Neural progenitor cell (in vitro differentiated cells): ENCODE measurements at regions not wholly inside any gene's neighbourhood (a gene's known extent, or its start where the extent isn't known, plus 50 kb on each side); places are given as distances from the start of the nearest gene placed in this dataset.

ENCODE experiments used
- DNase-seq: peaks from one replicate; pipeline ENCODE4 v3.0.0-alpha.2; 2016; ENCODE audit warnings: low spot score
- H2AFZ ChIP-seq: fragments of 200-600 bp; sonication (generic); replicated peaks from 2 replicates; pipeline ENCODE4 v1.6.1; 2016; ENCODE audit warnings: antibody characterized with exemption
- H3F3A ChIP-seq: fragments of 200-600 bp; sonication (generic); 2 replicates; pipeline ENCODE4 v1.6.1; 2016; ENCODE audit warnings: antibody characterized with exemption, low read depth
- H3K27ac ChIP-seq: fragments of 200-600 bp; sonication (generic); 2 replicates; pipeline ENCODE4 v1.5.1; 2016; ENCODE audit warnings: mild to moderate bottlenecking
- H3K27me3 ChIP-seq: fragments of 200-600 bp; sonication (generic); 2 replicates; pipeline ENCODE4 v1.6.1; 2016; ENCODE audit warnings: mild to moderate bottlenecking, moderate library complexity
- H3K36me3 ChIP-seq: fragments of 200-600 bp; sonication (generic); 2 replicates; pipeline ENCODE4 v1.5.1; 2016
- H3K4me1 ChIP-seq: fragments of 200-600 bp; sonication (generic); 2 replicates; pipeline ENCODE4 v1.6.1; 2016; ENCODE audit warnings: mixed run types
- H3K4me2 ChIP-seq: fragments of 200-600 bp; sonication (generic); 2 replicates; pipeline ENCODE4 v1.6.1; 2016
- H3K4me3 ChIP-seq: fragments of 200-600 bp; sonication (generic); 2 replicates; pipeline ENCODE4 v1.5.1; 2016
- H3K79me2 ChIP-seq: fragments of 200-600 bp; sonication (generic); 2 replicates; pipeline ENCODE4 v1.6.1; 2016; ENCODE audit warnings: low read depth
- H3K9ac ChIP-seq: fragments of 200-600 bp; sonication (generic); 2 replicates; pipeline ENCODE4 v1.6.1; 2016
- H3K9me3 ChIP-seq: fragments of 200-600 bp; sonication (generic); 2 replicates; pipeline ENCODE4 v1.5.1; 2016; ENCODE audit warnings: low read depth
- H4K20me1 ChIP-seq: fragments of 200-600 bp; sonication (generic); 2 replicates; pipeline ENCODE4 v1.6.1; 2016; ENCODE audit warnings: low read depth
- H3K27ac Mint-ChIP-seq: 3 replicates; pipeline ENCODE4 v1.8.0; 2021; ENCODE audit warnings: mixed read lengths
- H3K27me3 Mint-ChIP-seq: 2 replicates; pipeline ENCODE4 v1.8.0; 2022; ENCODE audit warnings: low read depth, mild to moderate bottlenecking, inconsistent platforms, moderate library complexity, mixed read lengths; ENCODE audit not compliant: insufficient read depth
- H3K36me3 Mint-ChIP-seq: 3 replicates; pipeline ENCODE4 v1.8.0; 2021; ENCODE audit warnings: mixed read lengths
- H3K4me1 Mint-ChIP-seq: 3 replicates; pipeline ENCODE4 v1.8.0; 2021; ENCODE audit warnings: mixed read lengths
- H3K4me3 Mint-ChIP-seq: 3 replicates; pipeline ENCODE4 v1.8.0; 2021; ENCODE audit warnings: mild to moderate bottlenecking, moderate library complexity, mixed read lengths
- H3K9me3 Mint-ChIP-seq: 3 replicates; pipeline ENCODE4 v1.8.0; 2020; ENCODE audit warnings: mixed read lengths
- EZH2 ChIP-seq: fragments of 200-600 bp; sonication (generic); IDR thresholded peaks from 2 replicates; pipeline ENCODE4 v1.6.1; 2017; ENCODE audit warnings: antibody characterized with exemption, mild to moderate bottlenecking, moderate library complexity
- EZH2phosphoT487 ChIP-seq: fragments of 200-600 bp; sonication (generic); IDR thresholded peaks from 2 replicates; pipeline ENCODE4 v1.6.1; 2017; ENCODE audit warnings: antibody characterized with exemption
- TF ChIP-seq, protein P1 (sequence below): fragments of 200-600 bp; sonication (generic); IDR thresholded peaks from 2 replicates; pipeline ENCODE4 v1.5.1; 2017; ENCODE audit warnings: antibody characterized with exemption, mild to moderate bottlenecking

GRCh38 chr5:105659396-105659795 is 2011.3 kb downstream of the EFNA5 start:
- H3K79me2 ChIP-seq = no peaks in the 10 kb centered on the region
- no peaks in the 10 kb centered on the region for H3K36me3 ChIP-seq
- H3K4me3 ChIP-seq = no peak overlapping the region
- H3K9me3 ChIP-seq = no peaks in the 10 kb centered on the region
- H4K20me1 ChIP-seq = no peaks in the 10 kb centered on the region
- no peak overlapping the region for H3K9ac ChIP-seq
- peaks cover 9% of the 10 kb centered on the region for H3K4me1 ChIP-seq
- no peak overlapping the region for H3K27ac ChIP-seq
- no peak overlapping the region for H3K27ac Mint-ChIP-seq
- H3K36me3 Mint-ChIP-seq = no peaks in the 10 kb centered on the region
- peaks cover 5% of the 10 kb centered on the region for H3K4me1 Mint-ChIP-seq
- H3K4me2 ChIP-seq = no peak overlapping the region
- H3K9me3 Mint-ChIP-seq = no peaks in the 10 kb centered on the region
- no peaks in the 10 kb centered on the region for H3F3A ChIP-seq
- peak; percentile 52 for DNase-seq
- H3K4me3 Mint-ChIP-seq = no peak overlapping the region
- no peaks in the 10 kb centered on the region for H3K27me3 ChIP-seq
- H2AFZ ChIP-seq = no peak overlapping the region
- TF ChIP-seq, protein P1, sequence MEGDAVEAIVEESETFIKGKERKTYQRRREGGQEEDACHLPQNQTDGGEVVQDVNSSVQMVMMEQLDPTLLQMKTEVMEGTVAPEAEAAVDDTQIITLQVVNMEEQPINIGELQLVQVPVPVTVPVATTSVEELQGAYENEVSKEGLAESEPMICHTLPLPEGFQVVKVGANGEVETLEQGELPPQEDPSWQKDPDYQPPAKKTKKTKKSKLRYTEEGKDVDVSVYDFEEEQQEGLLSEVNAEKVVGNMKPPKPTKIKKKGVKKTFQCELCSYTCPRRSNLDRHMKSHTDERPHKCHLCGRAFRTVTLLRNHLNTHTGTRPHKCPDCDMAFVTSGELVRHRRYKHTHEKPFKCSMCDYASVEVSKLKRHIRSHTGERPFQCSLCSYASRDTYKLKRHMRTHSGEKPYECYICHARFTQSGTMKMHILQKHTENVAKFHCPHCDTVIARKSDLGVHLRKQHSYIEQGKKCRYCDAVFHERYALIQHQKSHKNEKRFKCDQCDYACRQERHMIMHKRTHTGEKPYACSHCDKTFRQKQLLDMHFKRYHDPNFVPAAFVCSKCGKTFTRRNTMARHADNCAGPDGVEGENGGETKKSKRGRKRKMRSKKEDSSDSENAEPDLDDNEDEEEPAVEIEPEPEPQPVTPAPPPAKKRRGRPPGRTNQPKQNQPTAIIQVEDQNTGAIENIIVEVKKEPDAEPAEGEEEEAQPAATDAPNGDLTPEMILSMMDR = no peak
- TF ChIP-seq EZH2 (no peak), EZH2phosphoT487 (no peak)
- no peaks in the 10 kb centered on the region for H3K27me3 Mint-ChIP-seq

DNA sequence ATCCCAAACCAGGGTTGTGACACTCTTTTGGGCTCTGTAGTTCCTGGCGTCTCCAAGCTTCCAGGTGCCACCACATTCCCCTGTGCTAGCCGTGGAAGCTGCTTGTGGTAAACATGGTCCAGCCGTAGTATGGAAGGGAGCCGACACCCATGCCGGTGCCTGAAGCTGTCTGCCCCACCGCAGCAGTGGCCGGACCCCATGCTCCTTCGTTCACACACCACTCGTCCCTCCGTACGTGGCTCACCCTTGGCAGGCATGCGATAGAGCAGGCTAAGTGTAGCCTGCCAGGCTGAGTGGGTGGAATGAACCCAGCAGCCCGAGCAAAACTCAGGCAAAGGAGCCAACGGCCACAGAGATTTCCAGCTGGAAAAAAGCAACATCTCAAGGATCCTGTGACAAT is 2030.4 kb downstream of the EFNA5 start:
- Mint-ChIP-seq H3K4me1 (peaks cover 3% of the 10 kb centered on the region), H3K27me3 (no peaks in the 10 kb centered on the region), H3K27ac (no peak overlapping the region), H3K4me3 (no peak overlapping the region), H3K36me3 (no peaks in the 10 kb centered on the region), H3K9me3 (peaks cover 4% of the 10 kb centered on the region)
- no peak for DNase-seq
- Histone ChIP-seq H3K4me3 (no peak overlapping the region), H3K9me3 (no peaks in the 10 kb centered on the region), H3K4me2 (no peak overlapping the region), H3K4me1 (peaks cover 11% of the 10 kb centered on the region), H3K36me3 (no peaks in the 10 kb centered on the region), H4K20me1 (no peaks in the 10 kb centered on the region), H3K27ac (no peak overlapping the region), H3K27me3 (no peaks in the 10 kb centered on the region), H3K9ac (no peak overlapping the region), H2AFZ (no peak overlapping the region), H3K79me2 (no peaks in the 10 kb centered on the region), H3F3A (no peaks in the 10 kb centered on the region)
- TF ChIP-seq, protein P1 = no peak
- no peak for TF ChIP-seq EZH2
- no peak for TF ChIP-seq EZH2phosphoT487

DNA sequence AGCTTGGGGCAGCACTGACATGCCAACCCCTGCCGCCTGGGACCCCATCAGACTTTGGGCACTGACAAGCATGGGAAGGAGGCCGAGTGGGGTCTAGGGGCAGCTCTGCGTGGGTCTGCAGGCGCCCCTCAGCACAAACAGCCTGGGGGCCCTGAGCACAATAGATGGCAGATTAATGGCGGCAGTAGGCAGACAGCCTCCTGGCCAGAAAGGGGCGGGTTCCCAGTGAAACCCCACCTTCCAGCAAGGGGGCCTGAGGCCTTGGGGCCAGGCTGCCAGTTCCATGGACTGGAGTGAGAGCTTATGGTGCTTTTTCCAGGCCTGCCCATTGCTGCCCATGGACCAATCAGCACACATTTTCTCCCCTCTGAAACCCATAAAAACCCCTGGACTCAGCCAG is 2031.2 kb downstream of the EFNA5 start:
- H3K9me3 Mint-ChIP-seq = peaks cover 4% of the 10 kb centered on the region
- Histone ChIP-seq H3K27ac (no peak overlapping the region), H3K27me3 (no peaks in the 10 kb centered on the region), H3K9ac (no peak overlapping the region), H4K20me1 (no peaks in the 10 kb centered on the region), H3K9me3 (no peaks in the 10 kb centered on the region), H2AFZ (no peak overlapping the region), H3F3A (no peaks in the 10 kb centered on the region), H3K36me3 (no peaks in the 10 kb centered on the region), H3K4me1 (peaks cover 11% of the 10 kb centered on the region), H3K4me3 (no peak overlapping the region), H3K79me2 (no peaks in the 10 kb centered on the region), H3K4me2 (no peak overlapping the region)
- H3K27ac Mint-ChIP-seq = no peak overlapping the region
- no peaks in the 10 kb centered on the region for H3K36me3 Mint-ChIP-seq
- H3K4me3 Mint-ChIP-seq = no peak overlapping the region
- no peak for DNase-seq
- H3K4me1 Mint-ChIP-seq = peaks cover 3% of the 10 kb centered on the region
- H3K27me3 Mint-ChIP-seq = no peaks in the 10 kb centered on the region
- TF ChIP-seq EZH2phosphoT487 (no peak), EZH2 (no peak)
- TF ChIP-seq, protein P1 = no peak

GRCh38 chr5:105639068-105639467 is 2031.7 kb downstream of the EFNA5 start:
- H3K9ac ChIP-seq = no peak overlapping the region
- H3K4me2 ChIP-seq = no peak overlapping the region
- Mint-ChIP-seq H3K9me3 (peaks cover 4% of the 10 kb centered on the region), H3K27me3 (no peaks in the 10 kb centered on the region), H3K4me3 (no peak overlapping the region), H3K36me3 (no peaks in the 10 kb centered on the region), H3K4me1 (peaks cover 3% of the 10 kb centered on the region), H3K27ac (no peak overlapping the region)
- H3F3A ChIP-seq = no peaks in the 10 kb centered on the region
- peak; percentile 69 for DNase-seq
- no peaks in the 10 kb centered on the region for H3K79me2 ChIP-seq
- peaks cover 11% of the 10 kb centered on the region for H3K4me1 ChIP-seq
- no peaks in the 10 kb centered on the region for H3K27me3 ChIP-seq
- H3K4me3 ChIP-seq = no peak overlapping the region
- H4K20me1 ChIP-seq = no peaks in the 10 kb centered on the region
- TF ChIP-seq EZH2phosphoT487 (no peak), EZH2 (no peak)
- TF ChIP-seq, protein P1 = no peak
- no peaks in the 10 kb centered on the region for H3K36me3 ChIP-seq
- no peak overlapping the region for H2AFZ ChIP-seq
- no peaks in the 10 kb centered on the region for H3K9me3 ChIP-seq
- no peak overlapping the region for H3K27ac ChIP-seq
